GM12878 (cell line): ENCODE measurements at regions not wholly inside any gene's neighbourhood (a gene's known extent, or its start where the extent isn't known, plus 50 kb on each side); places are given as distances from the start of the nearest gene placed in this dataset.

Experiments
- ATAC-seq: fragments of 200-7000 bp; cut with Tn5 transposase; 3 replicates; pipeline ENCODE4 v1.9.1; 2020; ENCODE audit warnings: mild to moderate bottlenecking, moderate library complexity
- BruUV-seq: library from RNA; stranded (reverse); fragments of 400-500 nt; replicated peaks from 2 replicates; lab custom pipeline; 2021; lab: Mats Ljungman, UMichigan
- CTCF ChIA-PET: fragments of 300-600 bp; sonication (Branson Sonifier 250); formaldehyde crosslinking; extraction: SDS; loops from one replicate; lab custom pipeline; 2021; ENCODE audit warnings: inconsistent platforms; lab: Yijun Ruan, JAX
- POLR2A ChIA-PET: fragments of 350-600 bp; formaldehyde crosslinking; extraction: SDS; loops from one replicate; lab custom pipeline; 2021; ENCODE audit warnings: inconsistent platforms; lab: Charles Lee
- RAD21 ChIA-PET: fragments of 300-600 bp; sonication (Branson Sonifier 250); formaldehyde crosslinking; loops from one replicate; lab custom pipeline; 2023; ENCODE audit warnings: antibody characterized with exemption; ENCODE audit not compliant: unreplicated experiment; lab: Charles Lee
- SMC1A ChIA-PET: fragments of 300-600 bp; sonication (Branson Sonifier 250); formaldehyde crosslinking; loops from one replicate; lab custom pipeline; 2023; ENCODE audit not compliant: unreplicated experiment, uncharacterized antibody; lab: Charles Lee
- DNase-seq: peaks from one replicate; pipeline ENCODE4 v3.0.0-alpha.2; 2011; ENCODE audit warnings: low read depth, low spot score
- FAIRE-seq: peaks from 3 replicates; lab custom pipeline; 2011; peaks lifted over from hg19 to GRCh38; lab: Jason Lieb, UNC
- H2AFZ ChIP-seq: 2 replicates; pipeline ENCODE4 v1.6.0; 2011; ENCODE audit warnings: low read depth, low read length, control low read depth; ENCODE audit not compliant: control insufficient read depth
- H3K27ac ChIP-seq: 2 replicates; pipeline ENCODE4 v1.5.1; 2011; ENCODE audit warnings: control low read depth; ENCODE audit not compliant: control insufficient read depth, insufficient read depth
- H3K27me3 ChIP-seq, 2 experiments: replicated peaks in 1 of 2; 2 replicates each; pipeline versions ENCODE4 v1.6.0 to v1.6.1; 2011; ENCODE audit warnings: low read length in 1 of 2; ENCODE audit not compliant: control insufficient read depth in 2 of 2, insufficient read depth in 2 of 2
- H3K36me3 ChIP-seq, 2 experiments: 2 replicates each; pipeline ENCODE4 v1.5.1; 2011; ENCODE audit warnings: low read length in 1 of 2; ENCODE audit not compliant: control insufficient read depth in 2 of 2, insufficient read depth in 2 of 2
- H3K4me1 ChIP-seq: 2 replicates; pipeline ENCODE4 v1.6.1; 2011; ENCODE audit warnings: mild to moderate bottlenecking, low read length, moderate library complexity, mixed read lengths; ENCODE audit not compliant: control insufficient read depth, insufficient read depth
- H3K4me2 ChIP-seq: 2 replicates; pipeline ENCODE4 v1.6.0; 2011; ENCODE audit warnings: control low read depth; ENCODE audit not compliant: control insufficient read depth, insufficient read depth
- H3K4me3 ChIP-seq: fragments of 200-600 bp; sonication (generic); 2 replicates; pipeline ENCODE4 v1.5.1; 2016
- H3K79me2 ChIP-seq: 2 replicates; pipeline ENCODE4 v1.6.0; 2011; ENCODE audit warnings: low read length; ENCODE audit not compliant: control insufficient read depth, insufficient read depth
- H3K9ac ChIP-seq: 2 replicates; pipeline ENCODE4 v1.8.0; 2011; ENCODE audit warnings: low read length, control low read depth, mixed read lengths; ENCODE audit not compliant: control insufficient read depth, insufficient read depth
- H3K9me3 ChIP-seq: replicated peaks from 3 replicates; pipeline ENCODE4 v1.5.1; 2011; ENCODE audit warnings: mild to moderate bottlenecking, low read length; ENCODE audit not compliant: control insufficient read depth, insufficient read depth
- H4K20me1 ChIP-seq: 2 replicates; pipeline ENCODE4 v1.6.0; 2011; ENCODE audit not compliant: control insufficient read depth, insufficient read depth
- ATF7 ChIP-seq: fragments of 450-650 bp; IDR thresholded peaks from 2 replicates; pipeline ENCODE4 v1.6.1; 2016; ENCODE audit warnings: low read depth, mild to moderate bottlenecking
- BRCA1 ChIP-seq: IDR thresholded peaks from 2 replicates; pipeline ENCODE4 v1.6.1; 2011; ENCODE audit warnings: low read depth, low read length, improper control_type of control experiment
- CUX1 ChIP-seq: IDR thresholded peaks from 2 replicates; pipeline ENCODE4 v1.6.1; 2012; ENCODE audit warnings: improper control_type of control experiment, low read depth, low read length; ENCODE audit not compliant: insufficient replicate concordance
- ESRRA ChIP-seq: IDR thresholded peaks from 2 replicates; pipeline ENCODE4 v1.6.1; 2012; ENCODE audit warnings: mild to moderate bottlenecking, low read length, improper control_type of control experiment
- EZH2 ChIP-seq: IDR thresholded peaks from 2 replicates; pipeline ENCODE4 v1.6.1; 2012; ENCODE audit warnings: low read depth, mild to moderate bottlenecking, control low read depth, inconsistent platforms, low read length, borderline replicate concordance; ENCODE audit not compliant: control insufficient read depth
- MTA2 ChIP-seq: fragments of 450-650 bp; IDR thresholded peaks from 2 replicates; pipeline ENCODE4 v1.6.1; 2016; ENCODE audit warnings: low read depth, mild to moderate bottlenecking, moderate library complexity
- POLR2A ChIP-seq: IDR thresholded peaks from 2 replicates; pipeline ENCODE4 v1.6.1; 2011; ENCODE audit warnings: low read depth, mild to moderate bottlenecking, low read length
- POU2F2 ChIP-seq: IDR thresholded peaks from 3 replicates; pipeline ENCODE4 v1.6.1; 2011; ENCODE audit warnings: low read depth, mild to moderate bottlenecking, low read length, borderline replicate concordance
- RB1 ChIP-seq: fragments of 450-650 bp; formaldehyde crosslinking; IDR thresholded peaks from 2 replicates; pipeline ENCODE4 v1.6.1; 2017; ENCODE audit warnings: mild to moderate bottlenecking, borderline replicate concordance
- SIN3A ChIP-seq: IDR thresholded peaks from 2 replicates; pipeline ENCODE4 v1.6.1; 2012; ENCODE audit warnings: low read depth, low read length, improper control_type of control experiment
- SRF ChIP-seq, 2 experiments: IDR thresholded peaks; 2 replicates each; pipeline ENCODE4 v1.6.1; 2011; ENCODE audit warnings: low read depth in 2 of 2, low read length in 2 of 2, mild to moderate bottlenecking in 1 of 2, moderate library complexity in 1 of 2
- TAF1 ChIP-seq: IDR thresholded peaks from 2 replicates; pipeline ENCODE4 v1.6.1; 2011; ENCODE audit warnings: mild to moderate bottlenecking, low read depth, low read length, borderline replicate concordance
- TCF3 ChIP-seq: IDR thresholded peaks from 2 replicates; pipeline ENCODE4 v1.6.1; 2012; ENCODE audit warnings: low read depth, mild to moderate bottlenecking, low read length, borderline replicate concordance; ENCODE audit not compliant: insufficient read depth
- WGBS: methylation state at CpG from one replicate; pipeline ENCODE4 v1.1.6; 2016; ENCODE audit warnings: low lambda C conversion rate; ENCODE audit not compliant: insufficient replicate concordance, insufficient coverage; ENCODE audit errors: missing lambda C conversion rate; 5-methylcytosine and 5-hydroxymethylcytosine counted together
- in situ Hi-C: fragments of 300-500 bp; cut with MboI; formaldehyde crosslinking; loops from 9 replicates; pipeline ENCODE4 v1.14.3; 2018; ENCODE audit warnings: mixed read lengths
- intact Hi-C: fragments of 100-400 bp; cut with micrococcal nuclease; formaldehyde crosslinking; loops from one replicate; pipeline ENCODE4 v1.14.2; 2022; ENCODE audit not compliant: unreplicated experiment

DNA sequence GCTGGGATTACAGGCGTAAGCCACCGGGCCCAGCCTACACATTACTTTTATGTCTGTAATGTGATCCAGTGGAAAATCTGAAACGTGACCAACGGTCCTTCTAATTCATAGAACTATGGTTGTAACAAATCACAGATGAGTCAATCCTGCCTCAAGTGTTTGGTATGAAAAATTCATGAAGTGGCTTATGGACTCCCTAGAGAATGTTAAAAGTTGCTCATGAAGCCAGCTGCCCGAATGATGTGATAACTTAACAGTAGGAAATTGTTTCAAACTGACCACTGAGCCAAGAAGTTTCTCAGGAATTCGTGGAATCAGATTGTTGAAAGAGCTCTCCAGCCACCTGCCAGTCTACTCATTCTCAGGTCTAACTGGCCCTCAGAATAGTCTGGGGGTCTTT is 59.4 kb upstream of the FARP1 start:
- no peak overlapping the region for H3K27ac ChIP-seq
- FAIRE-seq (no peak), DNase-seq (no peak), ATAC-seq (no peak)
- no peak overlapping the region for H3K4me2 ChIP-seq
- H3K9ac ChIP-seq: no peak overlapping the region
- POLR2A ChIA-PET: no interaction called here
- no TSS peak for BruUV-seq
- RAD21 ChIA-PET: no interaction called here
- 20% methylated on average over 6 of the region's 6 CpGs for WGBS
- no peak overlapping the region for H2AFZ ChIP-seq
- no peak overlapping the region for H3K4me3 ChIP-seq
- no peaks in the 10 kb centered on the region for H3K4me1 ChIP-seq
- H3K27me3 ChIP-seq: no peaks in the 10 kb centered on the region
- SMC1A ChIA-PET: no interaction called here
- H3K36me3 ChIP-seq: no peaks in the 10 kb centered on the region
- TF ChIP-seq POLR2A: no peak
- CTCF ChIA-PET: no interaction called here
- in situ Hi-C loops: no loop called here
- H4K20me1 ChIP-seq: no peaks in the 10 kb centered on the region
- H3K79me2 ChIP-seq: no peaks in the 10 kb centered on the region
- intact Hi-C loops: no loop called here
- H3K9me3 ChIP-seq: no peaks in the 10 kb centered on the region

DNA sequence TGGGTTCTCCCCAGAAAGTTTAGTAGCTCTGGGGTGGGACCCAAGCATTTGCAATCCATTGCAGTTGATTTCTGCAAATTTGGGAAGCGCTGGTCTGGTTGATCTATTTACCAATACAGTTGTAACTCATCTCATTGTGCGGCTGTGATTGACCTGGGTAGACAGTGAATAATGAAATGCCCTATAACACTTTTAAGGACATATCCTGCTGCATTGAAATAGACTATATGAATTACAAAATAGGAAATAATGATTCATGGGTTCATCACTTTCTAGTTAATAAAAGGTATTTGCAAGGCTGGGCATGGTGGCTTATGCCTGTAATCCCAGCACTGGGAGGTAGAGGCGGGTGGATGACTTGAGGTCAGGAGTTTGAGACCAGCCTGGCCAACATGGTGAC is 59.0 kb upstream of the FARP1 start:
- no peaks in the 10 kb centered on the region for H3K27me3 ChIP-seq
- no peak for DNase-seq
- SMC1A ChIA-PET: no interaction called here
- CTCF ChIA-PET: no interaction called here
- no peak for FAIRE-seq
- in situ Hi-C loops: no loop called here
- no TSS peak for BruUV-seq
- ATAC-seq: no peak
- H3K4me3 ChIP-seq: no peak overlapping the region
- WGBS: 43% methylated on average over 3 of the region's 3 CpGs
- POLR2A ChIA-PET: no interaction called here
- H3K27ac ChIP-seq: no peak overlapping the region
- H2AFZ ChIP-seq: no peak overlapping the region
- RAD21 ChIA-PET: no interaction called here
- intact Hi-C loops: no loop called here
- H3K79me2 ChIP-seq: no peaks in the 10 kb centered on the region
- no peaks in the 10 kb centered on the region for H3K9me3 ChIP-seq
- H3K4me2 ChIP-seq: no peak overlapping the region
- no peak overlapping the region for H3K9ac ChIP-seq
- no peaks in the 10 kb centered on the region for H3K4me1 ChIP-seq
- no peaks in the 10 kb centered on the region for H4K20me1 ChIP-seq
- H3K36me3 ChIP-seq: no peaks in the 10 kb centered on the region
- TF ChIP-seq ESRRA: no peak
- TF ChIP-seq TCF3: no peak
- no peak for TF ChIP-seq EZH2
- TF ChIP-seq TAF1: no peak
- TF ChIP-seq RB1: no peak
- no peak for TF ChIP-seq SRF (IDR thresholded peaks at IDR 0.05; ENCODE audit: low read depth in 2 of 2, low read length in 2 of 2)
- TF ChIP-seq MTA2: no peak
- TF ChIP-seq ATF7: no peak
- TF ChIP-seq SIN3A: no peak
- TF ChIP-seq POU2F2: no peak
- TF ChIP-seq BRCA1: no peak
- TF ChIP-seq CUX1: no peak
